Motor neuron (in vitro differentiated cells): ENCODE measurements at regions not wholly inside any gene's neighbourhood (a gene's known extent, or its start where the extent isn't known, plus 50 kb on each side); places are given as distances from the start of the nearest gene placed in this dataset.

ENCODE experiments used
- ATAC-seq, 8 experiments: fragments of 200-7000 bp; cut with Tn5 transposase; replicated peaks in 6 of 8; 2 replicates each; pipeline ENCODE4 v1.8.0; 2021; ENCODE audit warnings: mild to moderate bottlenecking in 8 of 8, moderate library complexity in 8 of 8
- H3K27ac ChIP-seq, 2 donors: fragments of 250-450 bp; sonication (Bioruptor Pico); 2 replicates each; pipeline ENCODE4 v1.9.0; 2021; ENCODE audit warnings: antibody characterized with exemption in 2 of 2, mild to moderate bottlenecking in 2 of 2, moderate library complexity in 1 of 2
- H3K4me1 ChIP-seq, 2 donors: fragments of 250-450 bp; sonication (Bioruptor Pico); replicated peaks in 1 of 2; 2 replicates each; pipeline ENCODE4 v1.6.1; 2021; ENCODE audit warnings: antibody characterized with exemption in 2 of 2, mild to moderate bottlenecking in 2 of 2, moderate library complexity in 1 of 2
- H3K4me3 ChIP-seq, 5 donors: fragments of 250-450 bp; sonication (Bioruptor Pico); 2 replicates each; pipeline ENCODE4 v1.9.0; 2021; ENCODE audit warnings: antibody characterized with exemption in 5 of 5, mild to moderate bottlenecking in 5 of 5, moderate library complexity in 4 of 5
- WGBS, 10 experiments: fragments of 450-650 bp; shearing (Covaris generic); methylation state at CpG; one replicate each; pipeline ENCODE4 v1.0.0; 2022; 5-methylcytosine and 5-hydroxymethylcytosine counted together
- in situ Hi-C, 9 experiments: fragments of 400-800 bp; cut with MboI; loops; one replicate each; pipeline ENCODE4 v1.15.0; 2021; ENCODE audit warnings: low sequenced_read_pairs in 9 of 9, low pct_unique_long_range_greater_than_20kb in 2 of 9; ENCODE audit not compliant: unreplicated experiment in 9 of 9

GRCh38 chr4:58665649-58666048 lies 1555.5 kb upstream of the IGFBP7 start:
- H3K4me1 ChIP-seq, result no peaks in the 10 kb centered on the region
- WGBS, 10 experiments, result 14 to 94% (median 73%) methylated on average over 2 to 3 of the region's 3 CpGs
- ATAC-seq, result no peak

GRCh38 chr4:58658701-58659100 lies 1548.5 kb upstream of the IGFBP7 start:
- Histone ChIP-seq H3K4me3 (no peak overlapping the region), H3K27ac (no peak overlapping the region), H3K4me1 (no peaks in the 10 kb centered on the region)
- ATAC-seq, result no peak
- in situ Hi-C loops, result no loop called here
- WGBS, 10 experiments, result 0 to 100% (median 67%) methylated on average over 1 to 2 of the region's 2 CpGs; no CpG with 5 or more reads in 1 of the 10 experiments

More at GRCh38 chr4:58665649-58666048, 1555.5 kb upstream of the IGFBP7 start:
- no peak overlapping the region for H3K27ac ChIP-seq
- in situ Hi-C loops, result no loop called here
- H3K4me3 ChIP-seq, result no peak overlapping the region

- no peak overlapping the region for H3K4me3 ChIP-seq
- no peak overlapping the region for H3K27ac ChIP-seq
- ATAC-seq, result no peak
- no peaks in the 10 kb centered on the region for H3K4me1 ChIP-seq
- in situ Hi-C loops, result no loop called here
- 0 to 100% (median 80%) methylated on average over 1 of the region's 1 CpG; no CpG with 5 or more reads in 4 of the 10 experiments for WGBS, 10 experiments
Measured at GRCh38 chr4:58653251-58653650, 1543.1 kb upstream of the IGFBP7 start.

GRCh38 chr4:58649226-58649625 lies 1539.0 kb upstream of the IGFBP7 start:
- Histone ChIP-seq H3K27ac (no peak overlapping the region), H3K4me3 (no peak overlapping the region), H3K4me1 (no peaks in the 10 kb centered on the region)
- in situ Hi-C loops, result no loop called here
- no peak for ATAC-seq
- 0 to 88% (median 76%) methylated on average over 1 of the region's 1 CpG; no CpG with 5 or more reads in 4 of the 10 experiments for WGBS, 10 experiments

GRCh38 chr4:58646126-58646525 lies 1535.9 kb upstream of the IGFBP7 start:
- no peak for ATAC-seq
- no peaks in the 10 kb centered on the region for H3K4me1 ChIP-seq
- 0 to 92% (median 0%) methylated on average over 1 to 3 of the region's 3 CpGs; no CpG with 5 or more reads in 3 of the 10 experiments for WGBS, 10 experiments
- in situ Hi-C loops, result no loop called here
- H3K27ac ChIP-seq, result no peak overlapping the region
- H3K4me3 ChIP-seq, result no peak overlapping the region

GRCh38 chr4:58644549-58644948 lies 1534.4 kb upstream of the IGFBP7 start:
- ATAC-seq, result peak in 5 of 8 experiments; percentile 70 to 94 (median 90)
- in situ Hi-C loops, result no loop called here
- Histone ChIP-seq H3K27ac (no peak overlapping the region), H3K4me1 (no peaks in the 10 kb centered on the region), H3K4me3 (no peak overlapping the region)
- WGBS, 10 experiments, result 0 to 100% (median 40%) methylated on average over 1 to 3 of the region's 3 CpGs; no CpG with 5 or more reads in 1 of the 10 experiments

GRCh38 chr4:58636381-58636780 lies 1526.2 kb upstream of the IGFBP7 start:
- H3K27ac ChIP-seq, result no peak overlapping the region
- H3K4me3 ChIP-seq, result no peak overlapping the region
- 0 to 83% (median 78%) methylated on average over 1 to 2 of the region's 2 CpGs; no CpG with 5 or more reads in 4 of the 10 experiments for WGBS, 10 experiments
- no peaks in the 10 kb centered on the region for H3K4me1 ChIP-seq
- peak in 1 of 8 experiments; percentile 13 for ATAC-seq
- in situ Hi-C loops, result no loop called here

- in situ Hi-C loops, result no loop called here
- no peak for ATAC-seq
- WGBS, 10 experiments, result 0 to 100% (median 85%) methylated on average over 1 to 2 of the region's 2 CpGs; no CpG with 5 or more reads in 3 of the 10 experiments
- H3K27ac ChIP-seq, result no peak overlapping the region
- no peak overlapping the region for H3K4me3 ChIP-seq
- H3K4me1 ChIP-seq, result no peaks in the 10 kb centered on the region
Measured at GRCh38 chr4:58617226-58617625, 1507.0 kb upstream of the IGFBP7 start.

- Histone ChIP-seq H3K4me3 (no peak overlapping the region), H3K27ac (no peak overlapping the region), H3K4me1 (no peaks in the 10 kb centered on the region)
- in situ Hi-C loops, result no loop called here
- WGBS, 10 experiments, result 100% methylated on average over 1 of the region's 1 CpG; no CpG with 5 or more reads in 8 of the 10 experiments
- ATAC-seq, result no peak
Measured at GRCh38 chr4:58611012-58611411, 1500.8 kb upstream of the IGFBP7 start.

GRCh38 chr4:58606303-58606702 lies 1496.1 kb upstream of the IGFBP7 start:
- ATAC-seq, result no peak
- WGBS, 10 experiments, result 0 to 96% (median 90%) methylated on average over 2 to 4 of the region's 4 CpGs
- Histone ChIP-seq H3K4me1 (no peaks in the 10 kb centered on the region), H3K4me3 (no peak overlapping the region), H3K27ac (no peak overlapping the region)
- in situ Hi-C loops, result no loop called here

GRCh38 chr4:58603951-58604350 lies 1493.8 kb upstream of the IGFBP7 start:
- Histone ChIP-seq H3K27ac (no peak overlapping the region), H3K4me3 (no peak overlapping the region), H3K4me1 (no peaks in the 10 kb centered on the region)
- WGBS, 10 experiments, result 38 to 100% (median 85%) methylated on average over 2 to 4 of the region's 4 CpGs; no CpG with 5 or more reads in 3 of the 10 experiments
- in situ Hi-C loops, result no loop called here
- no peak for ATAC-seq

GRCh38 chr4:58602731-58603359 lies 1492.7 kb upstream of the IGFBP7 start:
- no peak for ATAC-seq
- Histone ChIP-seq H3K27ac (no peak overlapping the region), H3K4me1 (no peaks in the 10 kb centered on the region), H3K4me3 (no peak overlapping the region)
- 0 to 33% (median 0%) methylated on average over 1 of the region's 1 CpG; no CpG with 5 or more reads in 1 of the 10 experiments for WGBS, 10 experiments
- in situ Hi-C loops, result no loop called here

- no peak overlapping the region for H3K27ac ChIP-seq
- no peak for ATAC-seq
- WGBS, 10 experiments, result 0 to 100% (median 80%) methylated on average over 1 of the region's 1 CpG
- no peak overlapping the region for H3K4me3 ChIP-seq
- no peaks in the 10 kb centered on the region for H3K4me1 ChIP-seq
- in situ Hi-C loops, result no loop called here
Measured at GRCh38 chr4:58602022-58602421, 1491.8 kb upstream of the IGFBP7 start.

- WGBS, 10 experiments, result 0 to 75% (median 25%) methylated on average over 1 to 2 of the region's 2 CpGs; no CpG with 5 or more reads in 2 of the 10 experiments
- no peak overlapping the region for H3K4me3 ChIP-seq
- no peak overlapping the region for H3K27ac ChIP-seq
- in situ Hi-C loops, result no loop called here
- H3K4me1 ChIP-seq, result no peaks in the 10 kb centered on the region
- no peak for ATAC-seq
Measured at GRCh38 chr4:58600290-58600689, 1490.1 kb upstream of the IGFBP7 start.
